GM20000 (cell line): ENCODE measurements at regions not wholly inside any gene's neighbourhood (a gene's known extent, or its start where the extent isn't known, plus 50 kb on each side); places are given as distances from the start of the nearest gene placed in this dataset.

Experiments
- DNase-seq: peaks from one replicate; pipeline ENCODE4 v3.0.0; 2012; ENCODE audit warnings: low spot score
- CTCF ChIP-seq: IDR thresholded peaks from 2 replicates; pipeline ENCODE4 v1.5.1; 2012; ENCODE audit warnings: mild to moderate bottlenecking, control low read depth; ENCODE audit errors: extremely low read depth, missing control alignments

GRCh38 chr11:43580735-43581369 lies 99.7 kb upstream of the HSD17B12 start:
- no peak for TF ChIP-seq CTCF
- DNase-seq, result no peak

GRCh38 chr11:43581370-43582023 lies 99.0 kb upstream of the HSD17B12 start:
- DNase-seq, result no peak
- no peak for TF ChIP-seq CTCF

GRCh38 chr11:43582024-43582862 lies 98.3 kb upstream of the HSD17B12 start:
- no peak for DNase-seq
- TF ChIP-seq CTCF, result no peak

GRCh38 chr11:43582863-43583462 lies 97.6 kb upstream of the HSD17B12 start:
- TF ChIP-seq CTCF, result no peak
- no peak for DNase-seq

GRCh38 chr11:43583548-43583947 lies 97.0 kb upstream of the HSD17B12 start:
- no peak for TF ChIP-seq CTCF
- DNase-seq, result no peak

- no peak for DNase-seq
These were observed 94.5 kb upstream of the HSD17B12 start for GRCh38 chr11:43585877-43586608.

More at GRCh38 chr11:43585877-43586608, 94.5 kb upstream of the HSD17B12 start:
- TF ChIP-seq CTCF, result no peak
